ENCODE measurements at regions not wholly inside any gene's neighbourhood (a gene's known extent, or its start where the extent isn't known, plus 50 kb on each side); places are given as distances from the start of the nearest gene placed in this dataset.

DNA sequence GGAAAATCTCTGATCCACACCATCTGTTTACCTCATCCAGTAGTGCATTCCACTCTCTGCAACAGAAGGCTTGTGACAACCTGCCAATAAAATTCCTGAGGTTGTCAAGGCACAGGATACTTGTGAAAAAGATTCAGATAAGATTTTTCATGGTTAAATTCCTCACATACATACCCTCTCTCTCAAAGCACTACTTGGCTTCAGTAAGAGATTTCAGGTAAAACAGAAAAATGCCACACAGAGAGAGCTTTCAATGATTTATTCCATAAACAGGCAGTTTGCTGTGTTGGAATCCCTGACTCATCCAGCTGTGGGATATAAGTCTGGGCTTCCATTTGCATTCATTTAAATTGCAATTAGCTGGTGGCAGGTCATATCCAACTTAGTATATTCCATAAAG lies 99.7 kb upstream of the CAV2 start:
- DNase-seq = no peak
- Histone ChIP-seq H3K36me3 (ENCODE audit: low read depth, missing control alignments) (no peaks in the 10 kb centered on the region), H3K9me3 (no peaks in the 10 kb centered on the region), H3K4me3 (no peak overlapping the region), H3K27me3 (no peaks in the 10 kb centered on the region), H3K27ac (no peak overlapping the region), H3K4me1 (no peaks in the 10 kb centered on the region)
- TF ChIP-seq, protein P1, sequence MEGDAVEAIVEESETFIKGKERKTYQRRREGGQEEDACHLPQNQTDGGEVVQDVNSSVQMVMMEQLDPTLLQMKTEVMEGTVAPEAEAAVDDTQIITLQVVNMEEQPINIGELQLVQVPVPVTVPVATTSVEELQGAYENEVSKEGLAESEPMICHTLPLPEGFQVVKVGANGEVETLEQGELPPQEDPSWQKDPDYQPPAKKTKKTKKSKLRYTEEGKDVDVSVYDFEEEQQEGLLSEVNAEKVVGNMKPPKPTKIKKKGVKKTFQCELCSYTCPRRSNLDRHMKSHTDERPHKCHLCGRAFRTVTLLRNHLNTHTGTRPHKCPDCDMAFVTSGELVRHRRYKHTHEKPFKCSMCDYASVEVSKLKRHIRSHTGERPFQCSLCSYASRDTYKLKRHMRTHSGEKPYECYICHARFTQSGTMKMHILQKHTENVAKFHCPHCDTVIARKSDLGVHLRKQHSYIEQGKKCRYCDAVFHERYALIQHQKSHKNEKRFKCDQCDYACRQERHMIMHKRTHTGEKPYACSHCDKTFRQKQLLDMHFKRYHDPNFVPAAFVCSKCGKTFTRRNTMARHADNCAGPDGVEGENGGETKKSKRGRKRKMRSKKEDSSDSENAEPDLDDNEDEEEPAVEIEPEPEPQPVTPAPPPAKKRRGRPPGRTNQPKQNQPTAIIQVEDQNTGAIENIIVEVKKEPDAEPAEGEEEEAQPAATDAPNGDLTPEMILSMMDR (IDR thresholded peaks at IDR 0.05) = no peak
- no peak for TF ChIP-seq POLR2A (IDR thresholded peaks at IDR 0.05)
- intact Hi-C loops (cut with DNase I; ENCODE audit: low total_unique reads) = no loop called here

DNA sequence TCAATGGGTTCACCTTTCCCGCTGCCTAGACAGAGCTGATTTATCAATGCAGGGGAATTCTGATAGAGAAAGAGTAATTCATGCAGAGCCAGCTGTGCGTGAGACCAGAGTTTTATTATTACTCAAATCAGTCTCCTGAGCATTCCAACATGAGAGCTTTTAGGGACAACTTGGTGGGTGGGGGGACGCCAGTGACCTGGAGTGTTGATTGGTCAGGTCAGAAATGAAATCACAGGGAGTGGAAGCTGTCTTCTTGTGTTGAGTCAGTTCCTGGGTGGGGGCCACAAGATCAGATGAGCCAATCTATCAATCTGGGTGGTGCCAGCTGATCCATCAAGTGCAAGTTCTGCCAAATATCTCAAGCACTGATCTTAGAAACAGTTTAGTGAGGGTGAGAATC lies 99.0 kb upstream of the CAV2 start:
- Histone ChIP-seq H3K9me3 (no peaks in the 10 kb centered on the region), H3K27me3 (no peaks in the 10 kb centered on the region), H3K27ac (no peak overlapping the region), H3K36me3 (ENCODE audit: low read depth, missing control alignments) (no peaks in the 10 kb centered on the region), H3K4me3 (no peak overlapping the region), H3K4me1 (no peaks in the 10 kb centered on the region)
- DNase-seq = no peak
- intact Hi-C loops (cut with DNase I; ENCODE audit: low total_unique reads) = no loop called here
- 94 to 95% methylated on average over 3 of the region's 3 CpGs for WGBS, 2 donors
- TF ChIP-seq, protein P1 (IDR thresholded peaks at IDR 0.05) = no peak
- no peak for TF ChIP-seq POLR2A (IDR thresholded peaks at IDR 0.05)

DNA sequence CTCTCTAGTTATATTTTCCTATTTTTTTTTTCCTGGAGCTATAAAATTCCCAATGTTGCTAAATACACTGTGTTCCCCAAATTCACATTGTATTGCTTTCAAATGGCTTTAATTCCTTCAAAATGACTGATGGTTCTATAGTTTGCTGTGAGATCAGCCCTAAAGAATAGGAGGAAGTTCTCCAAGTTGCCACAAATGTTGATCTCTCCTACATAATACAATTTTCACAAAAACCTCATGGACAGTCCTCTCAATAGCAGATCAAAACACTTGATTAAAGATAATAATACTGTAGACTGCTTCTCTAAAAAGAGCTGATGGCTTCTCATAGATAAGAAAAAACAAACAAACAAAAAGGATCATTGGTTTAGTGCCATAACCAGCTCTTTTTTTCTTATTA lies 97.8 kb upstream of the CAV2 start:
- no peak overlapping the region for H3K4me3 ChIP-seq
- no peaks in the 10 kb centered on the region for H3K9me3 ChIP-seq
- TF ChIP-seq, protein P1 (IDR thresholded peaks at IDR 0.05) = no peak
- TF ChIP-seq POLR2A (IDR thresholded peaks at IDR 0.05) = no peak
- H3K27ac ChIP-seq = no peak overlapping the region
- intact Hi-C loops (cut with DNase I; ENCODE audit: low total_unique reads) = no loop called here
- no peak for DNase-seq
- H3K36me3 ChIP-seq (ENCODE audit: low read depth, missing control alignments) = no peaks in the 10 kb centered on the region
- no peaks in the 10 kb centered on the region for H3K4me1 ChIP-seq
- H3K27me3 ChIP-seq = no peaks in the 10 kb centered on the region

DNA sequence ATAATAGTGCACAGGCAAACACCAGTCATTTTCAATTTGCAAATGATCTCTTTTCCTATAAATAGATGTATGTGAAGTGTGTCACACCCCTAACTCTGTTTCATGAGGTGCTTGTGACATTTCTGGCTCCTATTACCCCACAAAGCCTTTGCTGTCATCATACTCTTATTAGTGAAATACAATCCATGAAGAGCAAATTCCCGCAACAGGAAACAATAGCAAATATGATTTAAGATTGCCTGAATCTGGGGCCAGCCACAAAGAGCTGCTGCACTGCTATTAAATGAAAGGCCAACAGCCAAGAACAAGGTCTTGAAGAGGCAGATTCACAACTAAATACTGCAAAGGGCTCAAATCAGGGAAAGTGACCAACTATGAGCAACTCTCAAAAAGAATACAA lies 96.3 kb upstream of the CAV2 start:
- Histone ChIP-seq H3K9me3 (no peaks in the 10 kb centered on the region), H3K4me3 (no peak overlapping the region), H3K27ac (no peak overlapping the region), H3K36me3 (ENCODE audit: low read depth, missing control alignments) (no peaks in the 10 kb centered on the region), H3K27me3 (no peaks in the 10 kb centered on the region), H3K4me1 (no peaks in the 10 kb centered on the region)
- 43 to 75% methylated on average over 1 of the region's 1 CpG for WGBS, 2 donors
- DNase-seq = no peak
- TF ChIP-seq, protein P1 (IDR thresholded peaks at IDR 0.05) = no peak
- TF ChIP-seq POLR2A (IDR thresholded peaks at IDR 0.05) = no peak
- intact Hi-C loops (cut with DNase I; ENCODE audit: low total_unique reads) = no loop called here

DNA sequence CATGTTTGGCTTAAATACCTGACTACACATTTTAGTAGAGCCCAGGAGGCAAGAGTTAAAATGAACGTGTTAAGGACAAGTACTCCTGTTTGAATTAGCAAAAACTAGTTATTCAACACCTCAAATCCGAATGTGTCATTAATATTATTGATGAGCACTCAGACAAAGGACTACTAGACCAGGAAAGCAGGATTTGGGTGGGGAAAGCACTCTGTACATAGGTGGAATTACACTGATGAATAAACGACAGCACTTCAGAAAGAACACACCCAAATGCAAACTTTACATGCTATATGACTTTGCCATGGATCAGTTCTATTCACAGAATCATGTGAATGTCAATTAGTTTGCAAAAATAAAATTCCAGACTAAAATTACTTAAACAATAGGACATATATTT lies 95.1 kb upstream of the CAV2 start:
- no peak for TF ChIP-seq POLR2A (IDR thresholded peaks at IDR 0.05)
- TF ChIP-seq, protein P1 (IDR thresholded peaks at IDR 0.05) = no peak
- H3K27me3 ChIP-seq = no peaks in the 10 kb centered on the region
- H3K4me3 ChIP-seq = no peak overlapping the region
- intact Hi-C loops (cut with DNase I; ENCODE audit: low total_unique reads) = no loop called here
- H3K27ac ChIP-seq = no peak overlapping the region
- no peaks in the 10 kb centered on the region for H3K36me3 ChIP-seq (ENCODE audit: low read depth, missing control alignments)
- H3K9me3 ChIP-seq = no peaks in the 10 kb centered on the region
- WGBS, 2 donors = 77 to 84% methylated on average over 3 of the region's 3 CpGs
- no peak for DNase-seq
- H3K4me1 ChIP-seq = no peaks in the 10 kb centered on the region

Measured in testis (tissue), 2 donors.